ENCODE measurements at regions not wholly inside any gene's neighbourhood (a gene's known extent, or its start where the extent isn't known, plus 50 kb on each side); places are given as distances from the start of the nearest gene placed in this dataset.

DNA sequence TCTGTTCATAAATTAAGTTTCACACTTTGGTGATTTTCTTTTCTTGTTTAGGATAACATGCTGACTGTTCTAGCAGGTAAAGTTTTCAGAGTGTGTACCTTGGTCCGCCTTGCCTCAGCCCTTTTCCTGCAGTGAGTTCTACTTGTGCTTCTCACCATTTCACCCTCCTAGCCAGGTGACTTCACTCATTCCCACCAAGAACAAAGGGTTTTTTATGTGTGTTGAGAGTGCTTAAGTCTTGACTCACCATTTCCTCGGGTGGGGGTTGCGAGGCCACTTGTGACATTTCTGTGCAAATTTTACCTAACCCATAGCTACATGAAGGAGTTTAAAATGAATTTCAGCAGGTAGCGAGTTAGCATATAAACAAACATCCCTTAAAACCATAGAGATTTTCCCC lies 81.4 kb downstream of the C3orf38 start:
- no peaks in the 10 kb centered on the region for H3K36me3 ChIP-seq (replicated peaks; ENCODE audit: insufficient read depth, low read length)
- H4K20me1 ChIP-seq (ENCODE audit: insufficient read depth, low read length): no peaks in the 10 kb centered on the region
- no peak for DNase-seq
- H3F3A ChIP-seq (ENCODE audit: insufficient read depth, low read length): no peaks in the 10 kb centered on the region
- no peak overlapping the region for H3K9ac ChIP-seq (ENCODE audit: low read length)
- H3K9me3 ChIP-seq (replicated peaks; ENCODE audit: insufficient read depth, low read length): no peaks in the 10 kb centered on the region
- H3K4me2 ChIP-seq (ENCODE audit: low read depth, low read length): no peak overlapping the region
- H3K27ac ChIP-seq (ENCODE audit: low read length): no peak overlapping the region
- H2AFZ ChIP-seq (ENCODE audit: low read length): no peak overlapping the region
- no peaks in the 10 kb centered on the region for H3K27me3 ChIP-seq (replicated peaks; ENCODE audit: insufficient read depth, low read length)
- H3K4me1 ChIP-seq (ENCODE audit: low read length): no peaks in the 10 kb centered on the region
- no peaks in the 10 kb centered on the region for H3K79me2 ChIP-seq (ENCODE audit: low read length)
- H3K9me2 ChIP-seq (replicated peaks; ENCODE audit: insufficient read depth, low read length): no peaks in the 10 kb centered on the region
- H3K4me3 ChIP-seq (ENCODE audit: low read length): no peak overlapping the region
- TF ChIP-seq EZH2phosphoT487 (IDR thresholded peaks at IDR 0.05; ENCODE audit: low read length) (no peak), CTCF (IDR thresholded peaks at IDR 0.05; ENCODE audit: low read length) (no peak), EZH2 (optimal IDR thresholded peaks at IDR 0.05; ENCODE audit: low read depth, low read length) (no peak)

- Histone ChIP-seq H3K36me3 (replicated peaks; ENCODE audit: insufficient read depth, low read length) (no peaks in the 10 kb centered on the region), H4K20me1 (ENCODE audit: insufficient read depth, low read length) (no peaks in the 10 kb centered on the region), H3K27ac (ENCODE audit: low read length) (no peak overlapping the region), H3K79me2 (ENCODE audit: low read length) (no peaks in the 10 kb centered on the region), H3K4me2 (ENCODE audit: low read depth, low read length) (no peak overlapping the region), H3K4me3 (ENCODE audit: low read length) (no peak overlapping the region), H2AFZ (ENCODE audit: low read length) (no peak overlapping the region), H3K9me3 (replicated peaks; ENCODE audit: insufficient read depth, low read length) (no peaks in the 10 kb centered on the region), H3F3A (ENCODE audit: insufficient read depth, low read length) (no peaks in the 10 kb centered on the region), H3K9me2 (replicated peaks; ENCODE audit: insufficient read depth, low read length) (no peaks in the 10 kb centered on the region), H3K27me3 (replicated peaks; ENCODE audit: insufficient read depth, low read length) (no peaks in the 10 kb centered on the region), H3K9ac (ENCODE audit: low read length) (no peak overlapping the region), H3K4me1 (ENCODE audit: low read length) (no peaks in the 10 kb centered on the region)
- TF ChIP-seq CTCF (IDR thresholded peaks at IDR 0.05; ENCODE audit: low read length): no peak
- TF ChIP-seq EZH2 (optimal IDR thresholded peaks at IDR 0.05; ENCODE audit: low read depth, low read length): no peak
- no peak for TF ChIP-seq EZH2phosphoT487 (IDR thresholded peaks at IDR 0.05; ENCODE audit: low read length)
- no peak for DNase-seq
These were observed 81.9 kb downstream of the C3orf38 start for GRCh38 chr3:88231632-88232031.

- Histone ChIP-seq H3K4me1 (ENCODE audit: low read length) (no peaks in the 10 kb centered on the region), H3K9me2 (replicated peaks; ENCODE audit: insufficient read depth, low read length) (no peaks in the 10 kb centered on the region), H3K9me3 (replicated peaks; ENCODE audit: insufficient read depth, low read length) (no peaks in the 10 kb centered on the region), H2AFZ (ENCODE audit: low read length) (no peak overlapping the region), H3K4me2 (ENCODE audit: low read depth, low read length) (no peak overlapping the region), H3K79me2 (ENCODE audit: low read length) (no peaks in the 10 kb centered on the region), H3K9ac (ENCODE audit: low read length) (no peak overlapping the region), H3K27me3 (replicated peaks; ENCODE audit: insufficient read depth, low read length) (no peaks in the 10 kb centered on the region), H4K20me1 (ENCODE audit: insufficient read depth, low read length) (no peaks in the 10 kb centered on the region), H3K27ac (ENCODE audit: low read length) (no peak overlapping the region), H3K36me3 (replicated peaks; ENCODE audit: insufficient read depth, low read length) (no peaks in the 10 kb centered on the region), H3K4me3 (ENCODE audit: low read length) (no peak overlapping the region), H3F3A (ENCODE audit: insufficient read depth, low read length) (no peaks in the 10 kb centered on the region)
- TF ChIP-seq EZH2phosphoT487 (IDR thresholded peaks at IDR 0.05; ENCODE audit: low read length) (no peak), CTCF (IDR thresholded peaks at IDR 0.05; ENCODE audit: low read length) (no peak)
- no peak for DNase-seq
These were observed 85.3 kb downstream of the C3orf38 start for GRCh38 chr3:88235102-88235501.

All from MM.1S (cell line).